ENCODE measurements at regions not wholly inside any gene's neighbourhood (a gene's known extent, or its start where the extent isn't known, plus 50 kb on each side); places are given as distances from the start of the nearest gene placed in this dataset.

- TF ChIP-seq CTCF (conservative IDR thresholded peaks at IDR 0.05) = no peak
- no peak for TF ChIP-seq ZFX (IDR thresholded peaks at IDR 0.05)
These were observed 62.2 kb upstream of the IL17B start for GRCh38 chr5:149441194-149441753.
